SK-N-SH treated with all-trans-retinoic acid at 6 μM for 48 hours (cell line): ENCODE measurements at regions not wholly inside any gene's neighbourhood (a gene's known extent, or its start where the extent isn't known, plus 50 kb on each side); places are given as distances from the start of the nearest gene placed in this dataset.
"Not testable (repeated sequence)": the region's sequence is repeated elsewhere in the genome, so short reads cannot be mapped to it uniquely, and the experiment has no call there.

ENCODE experiments used
- ARNTL ChIP-seq: fragments of 450-650 bp; formaldehyde crosslinking; IDR thresholded peaks from 2 replicates; pipeline ENCODE4 v1.5.0; 2020; ENCODE audit warnings: low read depth, mild to moderate bottlenecking, moderate library complexity, borderline replicate concordance
- CREB5 ChIP-seq: fragments of 250-450 bp; sonication (Bioruptor Pico); IDR thresholded peaks from 2 replicates; pipeline ENCODE4 v1.5.1; 2020; ENCODE audit warnings: low read depth, mild to moderate bottlenecking, moderate library complexity
- CSRNP3 ChIP-seq: fragments of 250-450 bp; sonication (Bioruptor Pico); IDR thresholded peaks from 2 replicates; pipeline ENCODE4 v1.5.1; 2021; ENCODE audit warnings: mild to moderate bottlenecking, moderate library complexity
- ESRRG ChIP-seq: fragments of 250-450 bp; sonication (Bioruptor Pico); IDR thresholded peaks from 2 replicates; pipeline ENCODE4 v1.6.1; 2021; ENCODE audit warnings: mild to moderate bottlenecking
- GLIS3 ChIP-seq: fragments of 250-450 bp; sonication (Bioruptor Pico); IDR thresholded peaks from 2 replicates; pipeline ENCODE4 v1.5.0; 2020; ENCODE audit warnings: mild to moderate bottlenecking, moderate library complexity
- ISL1 ChIP-seq: fragments of 250-450 bp; sonication (Bioruptor Pico); IDR thresholded peaks from 2 replicates; pipeline ENCODE4 v2.1.2; 2022; ENCODE audit warnings: mild to moderate bottlenecking, moderate library complexity
- OSR1 ChIP-seq: fragments of 250-450 bp; sonication (Bioruptor Pico); IDR thresholded peaks from 2 replicates; pipeline ENCODE4 v1.8.0; 2022; ENCODE audit warnings: moderate library complexity, mild to moderate bottlenecking, inconsistent platforms
- PATZ1 ChIP-seq: fragments of 250-450 bp; sonication (Bioruptor Pico); IDR thresholded peaks from 2 replicates; pipeline ENCODE4 v1.8.0; 2020; ENCODE audit warnings: mild to moderate bottlenecking, moderate library complexity, borderline replicate concordance
- RARB ChIP-seq: fragments of 250-450 bp; sonication (Bioruptor Pico); IDR thresholded peaks from 2 replicates; pipeline ENCODE4 v1.8.0; 2021; ENCODE audit warnings: mild to moderate bottlenecking, moderate library complexity
- TOX ChIP-seq: fragments of 250-450 bp; sonication (Bioruptor Pico); IDR thresholded peaks from 2 replicates; pipeline ENCODE4 v1.8.0; 2021; ENCODE audit warnings: mild to moderate bottlenecking, moderate library complexity, borderline replicate concordance
- ZFP3 ChIP-seq: fragments of 250-450 bp; sonication (Bioruptor Pico); IDR thresholded peaks from 2 replicates; pipeline ENCODE4 v1.5.0; 2020; ENCODE audit warnings: mild to moderate bottlenecking, moderate library complexity
- TF ChIP-seq, protein P1 (sequence below): fragments of 250-450 bp; sonication (Bioruptor Pico); IDR thresholded peaks from 2 replicates; pipeline ENCODE4 v1.8.0; 2021; ENCODE audit warnings: low read depth, mild to moderate bottlenecking, moderate library complexity, borderline replicate concordance

GRCh38 chr4:178015046-178015445, 572.8 kb upstream of the AGA start:
- TF ChIP-seq TOX (CRISPR knock-in tag); ESRRG (CRISPR knock-in tag); GLIS3 (CRISPR knock-in tag); ARNTL; CSRNP3; RARB (CRISPR knock-in tag); ZFP3; ISL1 (CRISPR knock-in tag); PATZ1 (CRISPR knock-in tag); CREB5 (CRISPR knock-in tag); OSR1 (CRISPR knock-in tag): not testable (repeated sequence)
- TF ChIP-seq, protein P1, sequence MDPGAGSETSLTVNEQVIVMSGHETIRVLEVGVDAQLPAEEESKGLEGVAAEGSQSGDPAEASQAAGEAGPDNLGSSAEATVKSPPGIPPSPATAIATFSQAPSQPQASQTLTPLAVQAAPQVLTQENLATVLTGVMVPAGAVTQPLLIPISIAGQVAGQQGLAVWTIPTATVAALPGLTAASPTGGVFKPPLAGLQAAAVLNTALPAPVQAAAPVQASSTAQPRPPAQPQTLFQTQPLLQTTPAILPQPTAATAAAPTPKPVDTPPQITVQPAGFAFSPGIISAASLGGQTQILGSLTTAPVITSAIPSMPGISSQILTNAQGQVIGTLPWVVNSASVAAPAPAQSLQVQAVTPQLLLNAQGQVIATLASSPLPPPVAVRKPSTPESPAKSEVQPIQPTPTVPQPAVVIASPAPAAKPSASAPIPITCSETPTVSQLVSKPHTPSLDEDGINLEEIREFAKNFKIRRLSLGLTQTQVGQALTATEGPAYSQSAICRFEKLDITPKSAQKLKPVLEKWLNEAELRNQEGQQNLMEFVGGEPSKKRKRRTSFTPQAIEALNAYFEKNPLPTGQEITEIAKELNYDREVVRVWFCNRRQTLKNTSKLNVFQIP (CRISPR knock-in tag): not testable (repeated sequence)
